ENCODE measurements at regions not wholly inside any gene's neighbourhood (a gene's known extent, or its start where the extent isn't known, plus 50 kb on each side); places are given as distances from the start of the nearest gene placed in this dataset.
"Not testable (repeated sequence)": the region's sequence is repeated elsewhere in the genome, so short reads cannot be mapped to it uniquely, and the experiment has no call there.

DNA sequence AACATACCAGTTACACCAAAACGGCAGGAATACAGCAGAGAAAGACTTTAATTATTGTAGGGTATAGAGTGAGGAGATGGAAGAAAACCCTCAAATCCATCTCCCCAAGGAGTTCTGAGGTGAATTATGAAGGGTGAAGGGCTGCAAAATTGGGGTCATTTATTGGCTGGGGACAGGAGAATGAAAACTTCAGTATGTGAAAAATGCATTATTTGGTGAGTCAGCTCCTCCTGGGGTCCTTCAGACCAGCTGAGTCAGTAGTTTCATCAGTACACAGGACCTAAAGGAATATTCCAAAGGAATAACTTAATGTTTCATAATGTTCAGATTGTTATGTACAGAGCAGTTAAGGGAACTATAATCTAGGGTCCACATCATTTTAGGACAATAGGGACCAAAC is 566.0 kb downstream of the GBE1 start:
- DNase-seq (ENCODE audit: low read depth in 2 of 2): no peak

DNA sequence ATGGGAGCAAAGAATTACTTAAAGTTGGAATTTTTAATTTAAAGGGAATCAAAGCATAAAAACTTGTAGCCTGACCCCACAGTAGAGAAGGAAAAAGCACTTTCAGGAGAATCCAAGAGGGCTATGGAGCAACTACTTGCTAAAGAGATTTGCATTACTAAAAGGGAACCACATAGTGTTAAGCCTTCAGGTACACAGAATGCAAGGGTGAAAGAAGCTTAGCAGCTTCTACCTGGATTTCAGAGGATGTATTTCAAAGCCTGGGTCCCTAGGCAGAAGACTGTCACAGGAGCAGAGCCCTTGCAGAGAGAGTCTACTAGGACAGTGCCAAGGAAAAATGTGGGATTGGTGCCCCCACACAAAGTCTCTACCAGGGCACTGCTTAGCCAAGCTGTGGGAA is 575.0 kb downstream of the GBE1 start:
- no peak for DNase-seq (ENCODE audit: low read depth in 2 of 2)

- DNase-seq (ENCODE audit: low read depth in 2 of 2): not testable (repeated sequence)
Observed at GRCh38 chr3:81182086-81182875, 579.2 kb downstream of the GBE1 start.

GRCh38 chr3:81173514-81173913 is 587.9 kb downstream of the GBE1 start:
- DNase-seq (ENCODE audit: low read depth in 2 of 2): peak in 1 of 2 donors; percentile 12

GRCh38 chr3:81170298-81170697 is 591.1 kb downstream of the GBE1 start:
- DNase-seq (ENCODE audit: low read depth in 2 of 2): no peak

GRCh38 chr3:81164806-81165205 is 596.6 kb downstream of the GBE1 start:
- DNase-seq (ENCODE audit: low read depth in 2 of 2): no peak

- DNase-seq (ENCODE audit: low read depth in 2 of 2): no peak
Observed at GRCh38 chr3:81161851-81162250, 599.6 kb downstream of the GBE1 start.

DNA sequence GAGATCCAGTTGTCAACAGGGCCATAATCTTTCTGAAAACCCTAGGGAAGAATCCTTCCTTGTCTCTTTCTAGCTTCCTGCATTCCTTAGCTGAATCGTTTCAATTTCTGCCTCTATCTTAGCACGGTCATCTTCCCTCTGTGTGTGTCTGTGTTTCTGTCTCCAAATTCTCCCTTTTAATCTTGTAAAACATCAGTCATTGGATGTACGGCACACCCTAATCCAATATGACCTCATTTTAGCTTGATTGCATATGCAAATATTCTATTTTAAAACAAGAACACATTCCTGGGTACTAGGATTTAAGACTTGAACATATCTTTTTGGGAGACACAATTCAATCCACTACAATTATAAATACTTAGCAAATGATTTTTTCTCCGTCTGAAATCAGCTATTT is 600.3 kb downstream of the GBE1 start:
- DNase-seq (ENCODE audit: low read depth in 2 of 2): no peak

DNA sequence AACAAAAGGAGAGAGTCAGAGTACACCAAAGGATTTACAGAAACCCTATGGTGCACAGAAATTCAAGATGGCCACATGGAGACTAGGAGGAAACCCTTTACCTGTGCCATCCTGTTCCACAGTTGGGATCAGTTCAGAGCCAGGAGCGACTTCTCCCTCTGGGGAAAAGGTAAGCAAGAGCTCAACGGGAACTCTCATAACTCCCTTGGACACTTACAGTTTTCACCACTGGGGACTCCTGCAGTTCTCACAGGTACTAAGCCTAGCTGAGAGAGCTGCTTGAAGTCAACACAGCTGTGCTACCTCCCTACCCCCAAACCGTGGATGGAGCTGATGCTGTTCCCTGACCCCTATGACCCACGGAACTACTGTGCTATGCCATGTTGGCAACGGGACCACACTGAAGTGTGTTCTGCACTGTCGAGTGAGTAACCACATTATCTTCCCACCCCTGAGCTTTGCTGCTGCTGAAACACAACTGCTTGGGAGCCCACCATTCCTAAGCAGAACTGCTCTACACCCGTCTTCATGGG is 606.8 kb downstream of the GBE1 start:
- no peak for DNase-seq (ENCODE audit: low read depth in 2 of 2)

- DNase-seq (ENCODE audit: low read depth in 2 of 2): no peak
Observed at GRCh38 chr3:81152156-81152555, 609.3 kb downstream of the GBE1 start.

GRCh38 chr3:81132995-81133394 is 628.5 kb downstream of the GBE1 start:
- DNase-seq (ENCODE audit: low read depth in 2 of 2): no peak

DNA sequence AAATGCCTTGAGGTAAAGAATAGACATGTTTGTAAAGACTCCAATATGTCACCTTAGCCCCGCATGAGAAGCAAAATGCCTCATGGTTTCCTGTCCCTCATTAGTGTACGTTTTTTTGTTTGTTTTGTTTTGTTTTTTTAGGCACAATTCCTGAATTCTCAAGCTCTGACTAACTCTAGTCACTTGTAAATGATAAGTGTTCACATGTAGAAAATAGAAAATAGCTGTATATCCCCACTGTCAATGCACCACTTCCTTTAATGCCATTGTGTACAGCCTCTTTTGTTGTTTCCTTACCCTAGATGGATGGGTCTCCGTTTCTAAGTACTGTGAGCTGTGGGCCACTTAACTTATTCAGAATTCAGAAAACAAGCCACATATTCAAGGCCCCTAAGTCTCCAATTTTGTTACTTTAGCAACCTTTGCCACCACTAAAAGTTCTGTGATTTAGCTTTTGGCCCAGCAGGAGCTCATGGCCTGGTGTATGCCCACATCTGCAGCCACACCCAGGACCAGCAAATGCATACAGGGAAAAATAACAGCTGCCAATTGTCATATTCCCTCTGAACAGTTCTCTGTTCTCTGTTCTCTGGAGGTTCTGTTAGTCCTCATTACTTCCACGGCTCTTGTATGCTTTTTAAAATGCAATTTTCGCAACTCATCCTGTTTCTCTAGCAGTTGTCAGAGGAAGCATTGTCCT is 655.5 kb downstream of the GBE1 start:
- peak in 1 of 2 donors; percentile 86 for DNase-seq (ENCODE audit: low read depth in 2 of 2)

DNA sequence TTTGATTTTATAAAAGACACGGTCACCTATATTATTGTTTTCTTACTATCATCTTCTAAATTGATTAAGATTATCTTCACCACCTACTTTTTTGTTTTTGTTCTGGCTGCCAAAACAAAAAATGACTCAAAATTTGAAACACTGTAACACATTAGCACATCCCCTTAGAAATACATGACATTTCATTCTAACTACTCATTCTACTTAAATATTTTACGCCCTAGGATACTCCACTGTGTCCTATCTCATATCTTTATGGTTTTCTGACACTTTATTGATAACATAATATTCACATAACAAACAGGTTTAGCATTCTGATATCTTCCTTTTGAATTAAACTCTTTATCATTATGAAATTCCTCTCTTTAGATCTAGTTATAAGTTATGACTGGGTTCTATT is 656.2 kb downstream of the GBE1 start:
- peak in 1 of 2 donors; percentile 5 for DNase-seq (ENCODE audit: low read depth in 2 of 2)

- DNase-seq (ENCODE audit: low read depth in 2 of 2): no peak
Observed at GRCh38 chr3:81097889-81098288, 663.6 kb downstream of the GBE1 start.

GRCh38 chr3:81095956-81096355 is 665.5 kb downstream of the GBE1 start:
- DNase-seq (ENCODE audit: low read depth in 2 of 2): no peak

DNA sequence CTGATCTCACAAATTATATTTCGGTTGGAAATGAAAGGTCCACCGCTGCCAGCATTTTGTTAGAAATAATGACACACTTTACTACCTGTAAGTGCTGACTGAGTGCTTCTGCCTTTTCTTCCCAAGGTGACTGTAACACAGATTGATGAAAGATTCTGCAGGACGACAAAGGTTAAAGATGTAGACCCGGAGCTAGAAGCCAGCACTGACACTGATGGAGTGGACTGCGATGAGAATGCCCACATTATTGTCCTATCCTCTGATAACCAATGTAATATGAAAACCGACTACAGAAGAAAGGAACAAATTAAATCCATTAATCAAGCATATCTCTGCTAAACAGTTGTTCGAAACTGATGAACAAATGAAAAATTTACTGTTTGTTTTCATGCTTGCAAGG is 666.5 kb downstream of the GBE1 start:
- DNase-seq (ENCODE audit: low read depth in 2 of 2): no peak

DNA sequence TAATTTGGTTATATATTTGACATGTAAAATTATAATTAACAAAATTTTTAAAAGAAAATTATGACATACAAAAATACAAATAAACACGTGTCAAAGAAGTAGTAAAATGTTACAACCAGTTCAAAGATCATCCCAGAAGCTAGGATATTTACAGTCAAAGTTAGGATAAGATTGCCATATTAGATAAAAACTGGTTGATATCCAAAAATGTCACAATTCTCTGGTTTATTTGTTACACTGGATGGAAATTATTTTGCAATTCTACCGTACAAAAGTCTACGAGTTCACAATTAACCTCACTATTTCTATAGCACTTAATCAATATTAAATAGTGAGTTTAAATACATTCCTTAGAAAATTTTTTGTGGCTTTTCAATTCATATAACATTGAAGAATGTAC is 673.8 kb downstream of the GBE1 start:
- no peak for DNase-seq (ENCODE audit: low read depth in 2 of 2)

DNA sequence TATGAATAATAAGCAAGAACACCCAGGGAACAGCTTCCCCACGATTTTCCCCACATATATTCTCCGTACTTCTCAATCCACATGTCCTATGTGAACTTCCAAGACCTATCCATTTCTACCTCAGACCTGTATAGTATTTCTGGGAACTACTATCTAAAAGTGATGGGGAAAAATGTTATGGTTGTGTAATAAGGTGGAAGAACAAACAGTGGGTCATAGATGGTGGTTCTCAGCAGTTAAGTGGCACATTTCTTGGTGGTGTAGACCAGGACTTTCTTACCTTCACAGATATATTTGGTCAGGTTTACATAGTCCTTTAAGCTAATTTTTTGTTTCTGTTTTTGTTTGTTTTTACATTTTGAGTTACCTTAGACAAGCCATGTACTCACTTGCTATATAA is 675.1 kb downstream of the GBE1 start:
- no peak for DNase-seq (ENCODE audit: low read depth in 2 of 2)

GRCh38 chr3:81080608-81081007 is 680.8 kb downstream of the GBE1 start:
- no peak for DNase-seq (ENCODE audit: low read depth in 2 of 2)

DNA sequence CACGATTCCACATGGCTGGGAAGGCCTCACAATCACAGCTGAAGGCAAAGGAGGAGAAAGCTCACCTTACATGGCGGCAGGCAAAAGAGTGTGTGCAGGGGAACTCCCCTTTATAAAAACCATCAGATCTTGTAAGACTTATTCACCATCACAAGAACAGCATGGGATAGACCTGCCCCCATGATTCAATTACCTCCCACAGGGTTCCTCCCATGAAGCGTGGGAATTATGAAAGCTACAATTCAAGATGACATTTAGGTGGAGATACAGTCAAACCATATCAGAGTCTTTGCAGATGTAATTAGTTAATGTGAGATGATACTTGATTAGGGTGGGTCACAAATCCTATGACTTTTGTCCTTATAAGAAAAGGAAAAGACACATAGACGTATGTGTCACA is 688.9 kb downstream of the GBE1 start:
- DNase-seq (ENCODE audit: low read depth in 2 of 2): no peak

GRCh38 chr3:81068546-81068945 is 692.9 kb downstream of the GBE1 start:
- no peak for DNase-seq (ENCODE audit: low read depth in 2 of 2)

GRCh38 chr3:81063896-81064295 is 697.5 kb downstream of the GBE1 start:
- no peak for DNase-seq (ENCODE audit: low read depth in 2 of 2)

DNA sequence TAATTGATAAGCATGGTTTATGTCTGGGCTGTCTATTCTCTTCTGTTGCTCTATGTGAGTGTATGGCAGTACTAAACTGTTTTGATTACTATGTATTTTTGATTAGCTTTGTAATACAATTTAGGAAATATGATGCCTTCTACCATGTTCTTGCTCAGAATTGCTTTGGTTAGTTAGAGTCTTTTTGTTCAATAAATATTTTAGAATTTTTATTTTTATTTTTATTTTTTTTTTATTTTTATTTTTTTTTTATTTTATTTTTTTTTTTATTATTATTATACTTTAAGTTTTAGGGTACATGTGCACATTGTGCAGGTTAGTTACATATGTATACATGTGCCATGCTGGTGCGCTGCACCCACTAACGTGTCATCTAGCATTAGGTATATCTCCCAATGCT is 710.3 kb downstream of the GBE1 start:
- DNase-seq (ENCODE audit: low read depth in 2 of 2): not testable (repeated sequence)
